Glomerular visceral epithelial cell (primary cell): ENCODE measurements at regions not wholly inside any gene's neighbourhood (a gene's known extent, or its start where the extent isn't known, plus 50 kb on each side); places are given as distances from the start of the nearest gene placed in this dataset.
"Not testable (repeated sequence)": the region's sequence is repeated elsewhere in the genome, so short reads cannot be mapped to it uniquely, and the experiment has no call there.

Source experiments
- DNase-seq: peaks from one replicate; pipeline ENCODE4 v3.0.0-alpha.2; 2016; ENCODE audit errors: extremely low spot score

DNA sequence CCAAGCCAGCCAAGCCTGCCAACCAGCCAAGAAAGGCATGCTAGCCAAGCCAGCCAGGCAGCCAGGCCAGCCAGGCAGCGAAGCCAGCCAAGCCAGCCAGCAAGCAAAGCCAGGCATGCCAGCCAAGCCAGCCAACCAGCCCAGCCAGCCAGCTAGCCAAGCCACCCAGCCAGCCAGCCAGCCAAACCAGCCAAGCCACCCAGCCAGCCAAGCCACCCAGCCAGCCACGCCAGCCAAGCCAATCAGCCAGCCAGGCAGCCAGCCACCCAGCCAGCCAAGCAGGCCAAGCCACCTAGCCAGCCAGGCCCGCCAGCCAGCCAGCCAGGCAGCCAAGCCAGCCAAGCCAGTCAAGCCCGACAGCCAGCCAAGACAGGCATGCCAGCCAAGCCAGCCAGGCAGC lies 1601.0 kb downstream of the RPIA start:
- DNase-seq = not testable (repeated sequence)

DNA sequence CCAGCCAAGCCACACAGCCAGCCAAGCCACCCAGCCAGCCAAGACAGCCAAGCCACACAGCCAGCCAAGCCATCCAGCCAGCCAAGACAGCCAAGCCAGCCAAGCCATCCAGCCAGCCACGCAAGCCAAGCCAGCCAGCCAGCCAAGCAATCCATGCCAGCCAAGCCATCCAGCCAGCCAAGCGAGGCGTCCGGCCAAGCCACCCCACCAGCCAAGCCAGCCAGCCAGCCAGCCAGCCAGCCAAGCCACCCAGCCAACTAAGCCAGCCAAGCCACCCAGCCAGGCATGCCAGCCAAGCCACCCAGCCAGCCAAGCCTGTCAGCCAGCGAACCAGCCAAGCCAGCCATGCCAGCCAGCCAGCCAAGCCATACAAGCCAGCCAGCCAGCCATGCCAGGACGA lies 1601.8 kb downstream of the RPIA start:
- DNase-seq = not testable (repeated sequence)

DNA sequence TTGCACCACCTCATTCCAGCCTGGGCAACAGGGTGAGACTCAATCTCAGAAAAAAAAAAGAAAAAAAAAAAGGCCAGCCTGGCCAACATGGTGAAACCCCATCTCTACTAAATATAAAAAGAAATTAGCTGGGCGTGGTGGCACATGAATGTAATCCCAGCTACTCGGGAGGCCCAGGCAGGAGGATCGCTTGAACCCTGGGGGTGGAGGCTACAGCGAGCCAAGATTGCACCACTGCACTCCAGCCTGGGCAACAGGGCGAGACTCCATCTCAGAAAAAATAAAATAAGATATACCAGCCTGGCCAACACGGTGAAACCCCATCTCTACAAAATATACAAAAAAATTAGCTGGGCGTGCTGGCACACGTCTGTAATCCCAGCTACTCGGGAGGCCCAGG lies 1602.3 kb downstream of the RPIA start:
- DNase-seq = not testable (repeated sequence)

DNA sequence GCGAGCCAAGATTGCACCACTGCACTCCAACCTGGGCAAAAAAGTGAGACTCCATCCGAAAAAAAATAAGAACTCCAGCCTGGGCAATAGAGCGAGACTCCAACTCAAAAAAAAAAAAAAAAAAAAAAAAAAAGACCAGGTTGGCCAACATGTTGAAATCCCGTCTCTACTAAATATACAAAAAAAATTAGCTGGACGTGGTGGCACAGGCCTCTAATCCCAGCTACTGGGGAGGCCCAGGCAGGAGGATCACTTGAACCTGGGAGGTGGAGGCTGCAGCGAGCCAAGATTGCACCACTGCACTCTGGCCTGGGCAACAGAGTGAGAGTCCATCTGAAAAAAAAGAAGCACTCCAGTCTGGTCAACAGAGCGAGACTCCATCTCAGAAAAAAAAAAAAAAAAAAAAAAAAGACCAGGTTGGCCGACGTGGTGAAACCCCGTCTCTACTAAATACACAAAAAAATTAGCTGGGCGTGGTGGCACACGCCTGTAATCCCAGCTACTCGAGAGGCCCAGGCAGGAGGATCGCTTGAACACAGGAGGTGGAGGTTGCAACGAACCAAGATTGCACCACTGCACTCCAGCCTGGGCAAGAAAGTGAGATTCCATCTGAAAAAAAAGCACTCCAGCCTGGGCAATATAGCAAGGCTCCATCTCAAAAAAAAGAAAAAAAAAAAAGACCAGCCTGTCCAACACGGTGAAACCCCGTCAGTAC lies 1603.7 kb downstream of the RPIA start:
- not testable (repeated sequence) for DNase-seq

DNA sequence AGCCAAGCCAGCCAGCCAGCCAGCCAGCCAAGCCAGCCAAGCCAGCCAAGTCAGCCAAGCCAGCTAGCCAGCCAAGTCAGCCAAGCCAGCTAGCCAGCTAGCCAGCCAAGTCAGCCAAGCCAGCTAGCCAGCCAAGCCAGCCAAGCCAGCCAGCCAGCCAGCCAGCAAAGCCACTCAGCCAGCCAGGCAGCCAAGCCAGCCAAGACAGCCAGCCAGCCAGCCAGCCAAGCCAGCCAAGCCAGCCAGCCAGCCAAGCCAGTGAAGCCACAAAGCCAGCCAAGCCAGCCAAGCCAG lies 1605.0 kb downstream of the RPIA start:
- DNase-seq = not testable (repeated sequence)

- DNase-seq = not testable (repeated sequence)
These were observed 1606.2 kb downstream of the RPIA start for GRCh38 chr2:90297701-90298100.

- not testable (repeated sequence) for DNase-seq
These were observed 1606.8 kb downstream of the RPIA start for GRCh38 chr2:90298126-90298755.

GRCh38 chr2:90298983-90299382 lies 1607.5 kb downstream of the RPIA start:
- not testable (repeated sequence) for DNase-seq

DNA sequence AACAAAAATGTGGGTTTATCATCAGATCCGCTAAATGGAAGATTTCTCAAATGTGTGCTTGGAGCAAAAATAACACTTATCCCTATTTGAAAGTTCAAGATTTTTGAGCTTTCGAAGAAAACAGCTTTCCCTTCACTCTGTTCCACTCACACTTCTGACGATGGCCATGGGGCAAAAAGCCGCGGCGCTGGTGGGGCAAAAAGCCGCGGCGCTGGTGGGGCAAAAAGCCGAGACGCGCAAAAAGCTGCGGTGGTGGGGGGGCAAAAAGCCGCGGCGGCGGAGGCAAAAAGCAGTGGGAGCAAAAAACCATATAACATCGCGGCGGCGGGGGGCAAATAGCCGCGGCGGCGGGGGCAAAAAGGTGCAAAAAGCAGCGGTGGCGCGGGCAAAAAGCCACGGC lies 1631.5 kb downstream of the RPIA start:
- not testable (repeated sequence) for DNase-seq

GRCh38 chr2:90323612-90324558 lies 1632.4 kb downstream of the RPIA start:
- not testable (repeated sequence) for DNase-seq

DNA sequence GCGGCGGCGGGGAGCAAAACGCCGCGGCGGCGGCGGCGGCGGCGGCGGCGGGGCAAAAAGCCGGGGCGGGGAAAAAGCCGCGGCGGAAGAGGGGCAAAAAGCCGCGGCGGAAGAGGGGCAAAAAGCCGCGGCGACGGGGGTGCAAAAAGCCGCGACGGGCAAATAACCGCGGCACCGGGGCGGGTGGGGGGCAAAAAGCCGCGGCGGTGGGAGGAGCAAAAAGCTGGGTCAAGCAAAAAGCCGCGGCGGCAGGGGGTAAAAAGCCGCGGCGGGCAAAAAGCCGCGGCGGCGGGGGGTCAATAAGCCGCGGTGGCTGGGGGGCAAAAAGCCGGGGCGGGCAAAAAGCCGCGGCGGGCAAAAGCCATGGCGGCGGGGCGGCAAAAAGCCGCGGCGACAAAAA lies 1633.2 kb downstream of the RPIA start:
- not testable (repeated sequence) for DNase-seq

DNA sequence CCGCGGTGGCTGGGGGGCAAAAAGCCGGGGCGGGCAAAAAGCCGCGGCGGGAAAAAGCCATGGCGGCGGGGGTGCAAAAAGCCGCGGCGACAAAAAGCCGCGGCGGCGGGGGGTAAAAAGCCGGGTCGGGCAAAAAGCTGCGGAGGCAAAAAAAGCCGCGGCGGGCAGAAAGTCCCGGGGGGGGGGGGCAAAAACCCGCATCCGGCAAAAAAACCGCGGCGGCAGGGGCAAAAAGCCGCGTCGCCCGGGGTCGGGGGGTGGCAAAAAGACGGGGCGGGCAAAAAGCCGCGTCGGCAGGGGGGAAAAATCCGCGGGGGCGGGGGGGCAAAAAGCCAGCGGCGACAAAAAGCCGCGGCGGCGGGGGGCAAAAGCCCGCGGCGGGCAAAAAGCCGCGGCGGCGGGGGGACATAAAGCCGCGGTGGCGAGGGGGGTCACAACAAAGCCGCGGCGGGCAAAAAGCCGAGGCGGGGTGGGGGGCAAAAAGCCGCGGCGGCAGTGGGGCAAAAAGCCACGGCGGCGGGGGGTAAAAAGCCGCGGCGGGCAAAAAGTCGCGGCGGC lies 1634.4 kb downstream of the RPIA start:
- not testable (repeated sequence) for DNase-seq

DNA sequence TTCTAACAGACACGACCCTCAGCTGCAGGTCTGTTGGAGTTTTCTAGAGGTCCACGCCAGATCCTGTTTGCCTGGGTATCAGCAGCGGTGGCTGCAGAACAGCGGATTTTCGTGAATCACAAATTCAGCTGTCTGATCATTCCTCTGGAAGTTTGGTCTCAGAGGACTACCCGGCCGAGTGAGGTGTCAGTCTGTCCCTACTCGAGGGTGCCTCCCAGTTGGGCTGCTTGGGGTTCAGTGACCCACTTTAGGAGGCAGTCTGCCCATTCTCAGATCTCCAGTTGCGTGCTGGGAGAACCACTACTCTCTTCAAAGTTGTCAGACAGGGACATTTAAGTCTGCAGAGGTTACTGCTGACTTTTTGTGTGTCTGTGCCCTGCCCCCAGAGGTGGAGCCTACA lies 1664.1 kb downstream of the RPIA start:
- DNase-seq = not testable (repeated sequence)

DNA sequence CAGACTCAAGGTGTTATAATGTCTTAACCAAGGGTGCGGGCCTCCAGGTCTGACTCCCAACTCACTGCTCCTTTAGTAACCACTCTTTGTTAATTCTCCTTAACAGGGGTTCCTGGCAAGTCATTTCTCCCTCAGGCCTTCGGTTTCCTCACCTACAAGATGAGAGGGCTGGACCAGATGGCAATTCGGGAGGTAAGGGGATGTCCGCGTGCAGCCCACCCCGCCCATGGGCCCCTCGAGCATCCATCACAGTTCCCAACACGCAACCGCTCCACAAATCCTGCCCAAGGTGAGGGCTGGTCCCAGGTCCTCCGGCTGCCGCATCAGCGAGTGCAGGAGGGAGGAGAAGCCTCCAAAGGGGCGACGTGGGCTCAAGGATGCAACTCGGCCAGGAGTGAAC lies 1667.9 kb downstream of the RPIA start:
- DNase-seq = not testable (repeated sequence)

DNA sequence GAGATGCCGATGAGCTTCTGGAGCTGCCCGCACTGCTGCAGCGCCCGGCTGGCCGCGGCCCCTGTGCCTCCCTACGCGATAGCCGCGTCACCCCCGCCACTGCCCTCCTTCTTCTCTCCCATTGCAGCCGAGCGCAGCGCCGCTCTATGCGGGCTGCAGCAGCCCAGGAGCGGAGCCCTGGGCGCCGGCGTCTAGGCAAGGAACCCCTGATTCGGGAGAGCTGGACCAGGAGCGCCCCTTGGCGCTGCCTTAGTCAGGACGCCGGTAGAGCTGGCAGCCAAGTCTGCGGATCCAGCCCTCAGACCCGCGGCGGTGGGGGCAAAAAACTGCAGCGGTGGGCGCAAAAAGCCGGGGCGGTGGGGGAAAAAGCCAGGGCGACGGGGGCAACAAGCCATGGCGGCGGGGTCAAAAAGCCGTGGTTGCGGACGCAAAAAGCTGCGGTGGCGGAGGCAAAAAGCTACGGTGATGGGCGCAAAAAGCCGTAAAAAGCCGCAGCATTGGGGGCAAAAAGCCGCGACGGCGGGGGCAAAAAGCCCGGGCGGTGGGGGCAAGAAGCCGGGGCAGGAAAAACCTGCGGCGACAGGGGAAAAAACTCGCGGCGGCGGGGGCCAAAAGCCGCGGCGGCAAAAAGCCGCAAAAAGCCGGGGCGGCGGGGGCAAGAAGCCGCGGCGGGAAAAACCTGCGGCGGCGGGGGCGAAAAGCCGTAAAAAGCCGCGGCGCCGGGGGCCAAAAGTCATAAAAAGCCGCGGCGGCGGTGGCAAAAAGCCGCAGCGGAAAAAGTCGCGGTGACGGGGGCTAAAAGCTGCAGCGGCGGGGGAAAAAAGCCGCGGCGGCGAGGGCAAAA lies 1668.6 kb downstream of the RPIA start:
- not testable (repeated sequence) for DNase-seq

- not testable (repeated sequence) for DNase-seq
These were observed 1669.2 kb downstream of the RPIA start for GRCh38 chr2:90360731-90361035.
